ENCODE measurements at regions not wholly inside any gene's neighbourhood (a gene's known extent, or its start where the extent isn't known, plus 50 kb on each side); places are given as distances from the start of the nearest gene placed in this dataset.
"Not testable (repeated sequence)": the region's sequence is repeated elsewhere in the genome, so short reads cannot be mapped to it uniquely, and the experiment has no call there.

DNA sequence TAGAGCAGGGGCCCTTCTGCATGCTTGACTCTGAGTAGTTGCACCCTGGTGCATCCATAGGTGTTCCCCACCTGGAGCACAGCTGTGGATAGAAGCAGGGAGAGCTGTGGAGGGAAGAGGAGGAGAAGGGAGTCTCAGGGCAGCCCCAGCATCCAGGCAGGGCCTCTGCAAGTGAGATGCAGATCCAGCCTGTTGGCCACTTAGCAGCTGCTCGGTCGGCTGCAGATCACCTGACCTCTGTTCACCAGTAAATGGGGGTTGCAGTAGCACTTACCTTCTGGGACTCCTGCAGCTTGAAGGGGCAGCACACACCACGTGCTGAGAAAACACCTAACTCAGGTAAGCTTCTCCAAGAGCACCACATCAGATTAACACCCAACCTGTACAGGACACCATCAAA, 302.1 kb downstream of the CACNA1B start:
- not testable (repeated sequence) for TF ChIP-seq CTCF (IDR thresholded peaks at IDR 0.05; ENCODE audit: low read depth, low read length, poor library complexity, severe bottlenecking); EZH2phosphoT487 (IDR thresholded peaks at IDR 0.05; ENCODE audit: borderline replicate concordance, low read length)
